ENCODE measurements at regions not wholly inside any gene's neighbourhood (a gene's known extent, or its start where the extent isn't known, plus 50 kb on each side); places are given as distances from the start of the nearest gene placed in this dataset.

- Histone ChIP-seq H3K4me1 (ENCODE audit: control insufficient read depth, insufficient read depth, low read length) (no peaks in the 10 kb centered on the region), H3K9ac (ENCODE audit: control insufficient read depth, insufficient read depth, low read length) (no peak overlapping the region), H3K27me3 (replicated peaks in 1 of 2; ENCODE audit: control insufficient read depth in 2 of 2, insufficient read depth in 2 of 2, low read length in 1 of 2) (no peaks in the 10 kb centered on the region), H2AFZ (ENCODE audit: control insufficient read depth, low read depth, low read length) (no peak overlapping the region), H3K36me3 (ENCODE audit: control insufficient read depth in 2 of 2, insufficient read depth in 2 of 2, low read length in 1 of 2) (no peaks in the 10 kb centered on the region), H3K27ac (ENCODE audit: control insufficient read depth, insufficient read depth) (no peak overlapping the region), H3K4me3 (no peak overlapping the region), H4K20me1 (ENCODE audit: control insufficient read depth, insufficient read depth) (no peaks in the 10 kb centered on the region), H3K4me2 (ENCODE audit: control insufficient read depth, insufficient read depth) (no peak overlapping the region), H3K9me3 (replicated peaks; ENCODE audit: control insufficient read depth, insufficient read depth, low read length) (no peaks in the 10 kb centered on the region), H3K79me2 (ENCODE audit: control insufficient read depth, insufficient read depth, low read length) (no peaks in the 10 kb centered on the region)
- CTCF ChIA-PET, result no interaction called here
- FAIRE-seq, result no peak
- intact Hi-C loops (cut with micrococcal nuclease; ENCODE audit: unreplicated experiment) (no loop called here), in situ Hi-C loops (cut with MboI) (no loop called here)
- POLR2A ChIA-PET, result no interaction called here
- no peak for DNase-seq (ENCODE audit: low read depth, low spot score)
- SMC1A ChIA-PET (ENCODE audit: uncharacterized antibody, unreplicated experiment), result no interaction called here
- WGBS (ENCODE audit: insufficient coverage, insufficient replicate concordance, low lambda C conversion rate, missing lambda C conversion rate), result 27% methylated on average over 3 of the region's 3 CpGs
- ATAC-seq, result no peak
- TF ChIP-seq ZSCAN29 (IDR thresholded peaks at IDR 0.05) (no peak), NFYA (IDR thresholded peaks at IDR 0.05; ENCODE audit: borderline replicate concordance, low read depth, low read length) (no peak), ZNF622 (IDR thresholded peaks at IDR 0.05) (no peak), BCL11A (IDR thresholded peaks at IDR 0.05; ENCODE audit: low read depth, low read length) (no peak), SPI1 (IDR thresholded peaks at IDR 0.05; ENCODE audit: borderline replicate concordance, insufficient read depth, low read depth, low read length) (no peak)
- RAD21 ChIA-PET (ENCODE audit: unreplicated experiment), result no interaction called here
- no TSS peak for BruUV-seq (replicated peaks)
Measured at GRCh38 chr10:16184096-16184597, 252.7 kb upstream of the PTER start.

- TF ChIP-seq FOXM1 (IDR thresholded peaks at IDR 0.05; ENCODE audit: low read depth, low read length) (no peak), KLF5 (IDR thresholded peaks at IDR 0.05; ENCODE audit: partially characterized antibody) (no peak), ZNF622 (IDR thresholded peaks at IDR 0.05) (no peak), MYC (IDR thresholded peaks at IDR 0.05; ENCODE audit: insufficient read depth, insufficient read length, insufficient replicate concordance, low read length, severe bottlenecking) (no peak), GATAD2B (conservative IDR thresholded peaks at IDR 0.05; ENCODE audit: low read depth) (no peak), JUNB (IDR thresholded peaks at IDR 0.05) (no peak), SKIL (IDR thresholded peaks at IDR 0.05; ENCODE audit: low read depth, poor library complexity, severe bottlenecking) (no peak)
- TF ChIP-seq, protein P1, sequence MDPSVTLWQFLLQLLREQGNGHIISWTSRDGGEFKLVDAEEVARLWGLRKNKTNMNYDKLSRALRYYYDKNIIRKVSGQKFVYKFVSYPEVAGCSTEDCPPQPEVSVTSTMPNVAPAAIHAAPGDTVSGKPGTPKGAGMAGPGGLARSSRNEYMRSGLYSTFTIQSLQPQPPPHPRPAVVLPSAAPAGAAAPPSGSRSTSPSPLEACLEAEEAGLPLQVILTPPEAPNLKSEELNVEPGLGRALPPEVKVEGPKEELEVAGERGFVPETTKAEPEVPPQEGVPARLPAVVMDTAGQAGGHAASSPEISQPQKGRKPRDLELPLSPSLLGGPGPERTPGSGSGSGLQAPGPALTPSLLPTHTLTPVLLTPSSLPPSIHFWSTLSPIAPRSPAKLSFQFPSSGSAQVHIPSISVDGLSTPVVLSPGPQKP (IDR thresholded peaks at IDR 0.05; ENCODE audit: low read depth, low read length), result no peak
- no peaks in the 10 kb centered on the region for H3K9me3 ChIP-seq (replicated peaks; ENCODE audit: control insufficient read depth, insufficient read depth, low read length)
- POLR2A ChIA-PET, result no interaction called here
- H3K4me3 ChIP-seq, result no peak overlapping the region
- no peaks in the 10 kb centered on the region for H4K20me1 ChIP-seq (ENCODE audit: control insufficient read depth, insufficient read depth)
- RAD21 ChIA-PET (ENCODE audit: unreplicated experiment), result no interaction called here
- in situ Hi-C loops (cut with MboI), result no loop called here
- FAIRE-seq (no peak), ATAC-seq (no peak), DNase-seq (ENCODE audit: low read depth, low spot score) (no peak)
- intact Hi-C loops (cut with micrococcal nuclease; ENCODE audit: unreplicated experiment), result no loop called here
- CTCF ChIA-PET, result no interaction called here
- no peak overlapping the region for H3K27ac ChIP-seq (ENCODE audit: control insufficient read depth, insufficient read depth)
- H2AFZ ChIP-seq (ENCODE audit: control insufficient read depth, low read depth, low read length), result no peak overlapping the region
- H3K4me1 ChIP-seq (ENCODE audit: control insufficient read depth, insufficient read depth, low read length), result no peaks in the 10 kb centered on the region
- WGBS (ENCODE audit: insufficient coverage, insufficient replicate concordance, low lambda C conversion rate, missing lambda C conversion rate), result 0% methylated on average over 2 of the region's 2 CpGs
- H3K9ac ChIP-seq (ENCODE audit: control insufficient read depth, insufficient read depth, low read length), result no peak overlapping the region
- BruUV-seq (replicated peaks), result no TSS peak
- H3K36me3 ChIP-seq (ENCODE audit: control insufficient read depth in 2 of 2, insufficient read depth in 2 of 2, low read length in 1 of 2), result no peaks in the 10 kb centered on the region
- SMC1A ChIA-PET (ENCODE audit: uncharacterized antibody, unreplicated experiment), result no interaction called here
- no peaks in the 10 kb centered on the region for H3K79me2 ChIP-seq (ENCODE audit: control insufficient read depth, insufficient read depth, low read length)
- H3K27me3 ChIP-seq (replicated peaks in 1 of 2; ENCODE audit: control insufficient read depth in 2 of 2, insufficient read depth in 2 of 2, low read length in 1 of 2), result no peaks in the 10 kb centered on the region
- H3K4me2 ChIP-seq (ENCODE audit: control insufficient read depth, insufficient read depth), result no peak overlapping the region
Measured at GRCh38 chr10:16184906-16185305, 251.9 kb upstream of the PTER start.

Measured in GM12878 (cell line).